IMR-90 (cell line): ENCODE measurements at regions not wholly inside any gene's neighbourhood (a gene's known extent, or its start where the extent isn't known, plus 50 kb on each side); places are given as distances from the start of the nearest gene placed in this dataset.

Source experiments
- ATAC-seq: fragments of 200-7000 bp; cut with Tn5 transposase; 2 replicates; pipeline ENCODE4 v1.9.1; 2020; ENCODE audit warnings: low read depth, mild to moderate bottlenecking, moderate library complexity
- BruUV-seq: library from RNA; stranded (reverse); fragments of 400-500 nt; replicated peaks from 2 replicates; lab custom pipeline; 2021; lab: Mats Ljungman, UMichigan
- CTCF ChIA-PET: fragments of 300-600 bp; formaldehyde crosslinking; extraction: SDS; loops from one replicate; lab custom pipeline; 2021; ENCODE audit warnings: antibody characterized with exemption; lab: Yijun Ruan, JAX
- POLR2A ChIA-PET: fragments of 300-600 bp; sonication (Branson Sonifier 250); formaldehyde crosslinking; loops from one replicate; lab custom pipeline; 2022; ENCODE audit warnings: antibody characterized with exemption; ENCODE audit not compliant: unreplicated experiment; lab: Charles Lee
- DNase-seq: peaks from one replicate; pipeline ENCODE4 v3.0.0; 2013
- H2AFZ ChIP-seq: replicated peaks from 2 replicates; pipeline ENCODE3; 2013; ENCODE audit warnings: low read length, mild to moderate bottlenecking; ENCODE audit not compliant: poor library complexity
- H2AK5ac ChIP-seq: 2 replicates; pipeline ENCODE4 v1.6.1; 2013; ENCODE audit warnings: low read depth, low read length, inconsistent platforms
- H2AK9ac ChIP-seq: replicated peaks from 2 replicates; pipeline ENCODE3; 2013; ENCODE audit warnings: mild to moderate bottlenecking, low read depth, low read length, moderate library complexity; ENCODE audit not compliant: poor library complexity
- H2BK120ac ChIP-seq: 2 replicates; pipeline ENCODE4 v1.6.1; 2013; ENCODE audit warnings: low read depth, low read length, inconsistent platforms
- H2BK15ac ChIP-seq: 3 replicates; pipeline ENCODE4 v1.6.1; 2013; ENCODE audit warnings: low read depth, low read length, inconsistent platforms
- H2BK20ac ChIP-seq: 2 replicates; pipeline ENCODE4 v1.6.1; 2013; ENCODE audit warnings: low read depth, mild to moderate bottlenecking, inconsistent platforms, low read length, moderate library complexity
- H2BK5ac ChIP-seq: 2 replicates; pipeline ENCODE4 v1.6.1; 2013; ENCODE audit warnings: mild to moderate bottlenecking, low read depth, low read length, inconsistent platforms; ENCODE audit not compliant: poor library complexity, severe bottlenecking
- H3K14ac ChIP-seq: replicated peaks from 2 replicates; pipeline ENCODE4 v1.6.1; 2013; ENCODE audit warnings: low read depth, low read length, inconsistent platforms
- H3K18ac ChIP-seq: 2 replicates; pipeline ENCODE4 v1.6.1; 2013; ENCODE audit warnings: low read depth, low read length, control low read depth
- H3K23ac ChIP-seq: 2 replicates; pipeline ENCODE4 v1.6.1; 2013; ENCODE audit warnings: low read depth, low read length, inconsistent platforms
- H3K27ac ChIP-seq: 2 replicates; pipeline ENCODE4 v1.5.1; 2013; ENCODE audit warnings: mild to moderate bottlenecking, control low read depth, low read length; ENCODE audit not compliant: insufficient read depth
- H3K27me3 ChIP-seq: 2 replicates; pipeline ENCODE4 v1.6.1; 2013; ENCODE audit warnings: low read length; ENCODE audit not compliant: control insufficient read depth, insufficient read depth
- H3K36me3 ChIP-seq: 2 replicates; pipeline ENCODE4 v1.6.1; 2013; ENCODE audit warnings: low read length, mixed read lengths; ENCODE audit not compliant: control insufficient read depth, insufficient read depth
- H3K4ac ChIP-seq: 2 replicates; pipeline ENCODE4 v1.6.1; 2013; ENCODE audit warnings: low read depth, low read length, inconsistent platforms
- H3K4me1 ChIP-seq: 2 replicates; pipeline ENCODE4 v1.6.1; 2013; ENCODE audit warnings: low read length, mixed read lengths; ENCODE audit not compliant: control insufficient read depth, insufficient read depth
- H3K4me2 ChIP-seq: 2 replicates; pipeline ENCODE4 v1.6.1; 2013; ENCODE audit warnings: low read depth, mild to moderate bottlenecking, control low read depth, low read length, moderate library complexity
- H3K4me3 ChIP-seq: 2 replicates; pipeline ENCODE4 v1.5.1; 2013; ENCODE audit warnings: low read depth, mild to moderate bottlenecking, control low read depth, low read length, moderate library complexity; ENCODE audit not compliant: insufficient read depth
- H3K56ac ChIP-seq: 2 replicates; pipeline ENCODE4 v1.6.1; 2013; ENCODE audit warnings: low read length, inconsistent platforms; ENCODE audit not compliant: insufficient read depth; ENCODE audit errors: extremely low read depth
- H3K79me1 ChIP-seq, 2 experiments: 2 replicates each; pipeline ENCODE4 v1.6.1; 2013; ENCODE audit warnings: low read length in 2 of 2, inconsistent platforms in 1 of 2, low read depth in 1 of 2
- H3K9ac ChIP-seq: 2 replicates; pipeline ENCODE4 v1.6.1; 2013; ENCODE audit warnings: low read depth, low read length, control low read depth
- H3K9me1 ChIP-seq: 2 replicates; pipeline ENCODE4 v1.6.1; 2013; ENCODE audit warnings: low read length, inconsistent platforms; ENCODE audit not compliant: insufficient read depth
- H3K9me3 ChIP-seq: 2 replicates; pipeline ENCODE4 v1.6.1; 2013; ENCODE audit warnings: low read length; ENCODE audit not compliant: control insufficient read depth, insufficient read depth
- H4K20me1 ChIP-seq: 2 replicates; pipeline ENCODE4 v1.6.1; 2013; ENCODE audit warnings: low read length, inconsistent platforms; ENCODE audit not compliant: insufficient read depth
- H4K5ac ChIP-seq: 2 replicates; pipeline ENCODE4 v1.6.1; 2013; ENCODE audit warnings: mild to moderate bottlenecking, low read depth, low read length, control low read depth
- H4K8ac ChIP-seq, 2 experiments: 2 replicates each; pipeline ENCODE4 v1.6.1; 2013; ENCODE audit warnings: low read depth in 2 of 2, low read length in 2 of 2, control low read depth in 1 of 2, inconsistent platforms in 1 of 2
- H4K91ac ChIP-seq: 2 replicates; pipeline ENCODE4 v1.6.1; 2013; ENCODE audit warnings: low read depth, low read length, inconsistent platforms; ENCODE audit not compliant: insufficient read depth
- BHLHE40 ChIP-seq: fragments of 150-350 bp; IDR thresholded peaks from 2 replicates; pipeline ENCODE4 v1.6.1; 2016; ENCODE audit warnings: mild to moderate bottlenecking, low read depth, low read length
- MAFK ChIP-seq: IDR thresholded peaks from 2 replicates; pipeline ENCODE4 v1.6.1; 2012; ENCODE audit warnings: low read depth, low read length, improper control_type of control experiment
- MXI1 ChIP-seq: IDR thresholded peaks from 2 replicates; pipeline ENCODE4 v1.6.1; 2012; ENCODE audit warnings: low read depth, mild to moderate bottlenecking, low read length, moderate library complexity, borderline replicate concordance
- NFE2L2 ChIP-seq: fragments of 150-350 bp; IDR thresholded peaks from 2 replicates; pipeline ENCODE4 v1.6.1; 2016; ENCODE audit warnings: low read depth, mild to moderate bottlenecking, low read length
- WGBS, 2 experiments: methylation state at CpG; one replicate each; pipeline versions ENCODE4 v1.1.5 to v1.1.7; 2013; ENCODE audit warnings: missing lambda C conversion rate in 2 of 2; ENCODE audit not compliant: insufficient read length in 1 of 2; ENCODE audit errors: extremely low coverage in 2 of 2; 5-methylcytosine and 5-hydroxymethylcytosine counted together
- dilution Hi-C: fragments of 300-500 bp; cut with HindIII; formaldehyde crosslinking; loops from one replicate; pipeline ENCODE4 v1.14.3; 2018; ENCODE audit warnings: low sequenced_read_pairs; ENCODE audit not compliant: unreplicated experiment
- in situ Hi-C: fragments of 300-500 bp; cut with MboI; formaldehyde crosslinking; loops from 3 replicates; pipeline ENCODE4 v1.14.3; 2019; ENCODE audit warnings: low sequenced_read_pairs, inconsistent platforms, mixed read lengths
- intact Hi-C: fragments of 100-400 bp; cut with micrococcal nuclease; formaldehyde crosslinking; loops from 2 replicates; pipeline ENCODE4 v1.10.0; 2022
- TF ChIP-seq, protein P1 (sequence below): fragments of 150-350 bp; IDR thresholded peaks from 2 replicates; pipeline ENCODE4 v1.6.1; 2016; ENCODE audit warnings: low read depth, mild to moderate bottlenecking, low read length, moderate library complexity, borderline replicate concordance
- TF ChIP-seq, protein P2 (sequence below): conservative IDR thresholded peaks from 2 replicates; pipeline ENCODE4 v1.5.1; 2012; ENCODE audit warnings: mild to moderate bottlenecking, low read depth, low read length, improper control_type of control experiment

GRCh38 chr1:106793651-106794050, 262.8 kb upstream of the PRMT6 start:
- Histone ChIP-seq H3K4ac (no peak overlapping the region), H2AK9ac (no peak overlapping the region), H3K79me1 (no peaks in the 10 kb centered on the region), H3K9me3 (0 out of 2 replicates have a peak, but pooled peaks cover 2% of the 10 kb centered on the region), H2BK20ac (no peak overlapping the region), H3K56ac (no peak overlapping the region), H3K27ac (no peak overlapping the region), H2AK5ac (no peak overlapping the region), H4K91ac (no peak overlapping the region), H2BK15ac (no peak overlapping the region), H2AFZ (no peak overlapping the region), H3K4me3 (no peak overlapping the region), H4K5ac (no peak overlapping the region), H3K4me2 (no peak overlapping the region), H3K36me3 (no peaks in the 10 kb centered on the region), H3K9ac (no peak overlapping the region), H3K14ac (no peak overlapping the region), H3K27me3 (no peaks in the 10 kb centered on the region), H4K8ac (no peak overlapping the region), H4K20me1 (no peaks in the 10 kb centered on the region), H3K9me1 (no peaks in the 10 kb centered on the region), H2BK120ac (no peak overlapping the region), H3K4me1 (no peaks in the 10 kb centered on the region), H3K18ac (no peak overlapping the region), H2BK5ac (no peak overlapping the region), H3K23ac (no peak overlapping the region)
- intact Hi-C loops (no loop called here), dilution Hi-C loops (no loop called here), in situ Hi-C loops (no loop called here)
- ChIA-PET POLR2A (no interaction called here), CTCF (interaction anchor here (0.6 to 0.9 kb wide), 2 partner anchors 10 to 1421 kb away, joined by 3 read pairs; no protein-coding TSS in a partner anchor)
- WGBS, 2 experiments: no CpG with 5 or more reads among the region's 2 CpGs
- no peak for ATAC-seq
- TF ChIP-seq, protein P1, sequence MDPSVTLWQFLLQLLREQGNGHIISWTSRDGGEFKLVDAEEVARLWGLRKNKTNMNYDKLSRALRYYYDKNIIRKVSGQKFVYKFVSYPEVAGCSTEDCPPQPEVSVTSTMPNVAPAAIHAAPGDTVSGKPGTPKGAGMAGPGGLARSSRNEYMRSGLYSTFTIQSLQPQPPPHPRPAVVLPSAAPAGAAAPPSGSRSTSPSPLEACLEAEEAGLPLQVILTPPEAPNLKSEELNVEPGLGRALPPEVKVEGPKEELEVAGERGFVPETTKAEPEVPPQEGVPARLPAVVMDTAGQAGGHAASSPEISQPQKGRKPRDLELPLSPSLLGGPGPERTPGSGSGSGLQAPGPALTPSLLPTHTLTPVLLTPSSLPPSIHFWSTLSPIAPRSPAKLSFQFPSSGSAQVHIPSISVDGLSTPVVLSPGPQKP: no peak
- TF ChIP-seq MAFK: no peak
- no peak for TF ChIP-seq NFE2L2
- TF ChIP-seq, protein P2, sequence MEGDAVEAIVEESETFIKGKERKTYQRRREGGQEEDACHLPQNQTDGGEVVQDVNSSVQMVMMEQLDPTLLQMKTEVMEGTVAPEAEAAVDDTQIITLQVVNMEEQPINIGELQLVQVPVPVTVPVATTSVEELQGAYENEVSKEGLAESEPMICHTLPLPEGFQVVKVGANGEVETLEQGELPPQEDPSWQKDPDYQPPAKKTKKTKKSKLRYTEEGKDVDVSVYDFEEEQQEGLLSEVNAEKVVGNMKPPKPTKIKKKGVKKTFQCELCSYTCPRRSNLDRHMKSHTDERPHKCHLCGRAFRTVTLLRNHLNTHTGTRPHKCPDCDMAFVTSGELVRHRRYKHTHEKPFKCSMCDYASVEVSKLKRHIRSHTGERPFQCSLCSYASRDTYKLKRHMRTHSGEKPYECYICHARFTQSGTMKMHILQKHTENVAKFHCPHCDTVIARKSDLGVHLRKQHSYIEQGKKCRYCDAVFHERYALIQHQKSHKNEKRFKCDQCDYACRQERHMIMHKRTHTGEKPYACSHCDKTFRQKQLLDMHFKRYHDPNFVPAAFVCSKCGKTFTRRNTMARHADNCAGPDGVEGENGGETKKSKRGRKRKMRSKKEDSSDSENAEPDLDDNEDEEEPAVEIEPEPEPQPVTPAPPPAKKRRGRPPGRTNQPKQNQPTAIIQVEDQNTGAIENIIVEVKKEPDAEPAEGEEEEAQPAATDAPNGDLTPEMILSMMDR: no peak
- no peak for TF ChIP-seq BHLHE40
- no peak for TF ChIP-seq MXI1
- no TSS peak for BruUV-seq
- no peak for DNase-seq
